NCI-H1105 (cell line): ENCODE measurements at regions not wholly inside any gene's neighbourhood (a gene's known extent, or its start where the extent isn't known, plus 50 kb on each side); places are given as distances from the start of the nearest gene placed in this dataset.
A peak's percentile ranks its signal among the peaks of the same experiment; 100 is the strongest.

ENCODE experiments used
- DNase-seq: peaks from one replicate; lab custom pipeline; 2025; lab: John Stamatoyannopoulos, UW

GRCh38 chr1:2887941-2888855 lies 86.7 kb upstream of the TTC34 start:
- no peak for DNase-seq

GRCh38 chr1:2890221-2890850 lies 88.8 kb upstream of the TTC34 start:
- peak; percentile 0 for DNase-seq

GRCh38 chr1:2891923-2892448 lies 90.5 kb upstream of the TTC34 start:
- no peak for DNase-seq

- no peak for DNase-seq
Observed at GRCh38 chr1:2893473-2894120, 92.1 kb upstream of the TTC34 start.

- no peak for DNase-seq
Observed at GRCh38 chr1:2894381-2895041, 93.0 kb upstream of the TTC34 start.

- no peak for DNase-seq
Observed at GRCh38 chr1:2896824-2897223, 95.3 kb upstream of the TTC34 start.

GRCh38 chr1:2903226-2903625 lies 101.7 kb upstream of the TTC34 start:
- DNase-seq: no peak

- no peak for DNase-seq
Observed at GRCh38 chr1:2904191-2904590, 102.7 kb upstream of the TTC34 start.

- DNase-seq: no peak
Observed at GRCh38 chr1:2905356-2905755, 103.9 kb upstream of the TTC34 start.

- DNase-seq: peak; percentile 15
Observed at GRCh38 chr1:2906085-2906484, 104.6 kb upstream of the TTC34 start.

GRCh38 chr1:2906620-2907019 lies 105.1 kb upstream of the TTC34 start:
- DNase-seq: no peak

- DNase-seq: no peak
Observed at GRCh38 chr1:2907051-2907450, 105.6 kb upstream of the TTC34 start.

GRCh38 chr1:2908081-2908480 lies 106.6 kb upstream of the TTC34 start:
- DNase-seq: no peak

GRCh38 chr1:2908561-2908960 lies 107.1 kb upstream of the TTC34 start:
- DNase-seq: no peak

- no peak for DNase-seq
Observed at GRCh38 chr1:2909797-2910196, 108.3 kb upstream of the TTC34 start.

- DNase-seq: no peak
Observed at GRCh38 chr1:2910211-2910610, 108.7 kb upstream of the TTC34 start.

- no peak for DNase-seq
Observed at GRCh38 chr1:2911421-2912178, 109.7 kb upstream of the ACTRT2 start.

- no peak for DNase-seq
Observed at GRCh38 chr1:2912424-2913061, 108.7 kb upstream of the ACTRT2 start.

- no peak for DNase-seq
Observed at GRCh38 chr1:2913091-2913490, 108.2 kb upstream of the ACTRT2 start.

GRCh38 chr1:2914702-2915101 lies 106.6 kb upstream of the ACTRT2 start:
- DNase-seq: no peak

- no peak for DNase-seq
Observed at GRCh38 chr1:2916153-2916552, 105.1 kb upstream of the ACTRT2 start.
